Right forelimb (tissue), 1 donor: ENCODE measurements at regions not wholly inside any gene's neighbourhood (a gene's known extent, or its start where the extent isn't known, plus 50 kb on each side); places are given as distances from the start of the nearest gene placed in this dataset.
"Not testable (repeated sequence)": the region's sequence is repeated elsewhere in the genome, so short reads cannot be mapped to it uniquely, and the experiment has no call there.

Source experiments
- DNase-seq: peaks from one replicate; pipeline ENCODE4 v3.0.0-alpha.2; 2018

DNA sequence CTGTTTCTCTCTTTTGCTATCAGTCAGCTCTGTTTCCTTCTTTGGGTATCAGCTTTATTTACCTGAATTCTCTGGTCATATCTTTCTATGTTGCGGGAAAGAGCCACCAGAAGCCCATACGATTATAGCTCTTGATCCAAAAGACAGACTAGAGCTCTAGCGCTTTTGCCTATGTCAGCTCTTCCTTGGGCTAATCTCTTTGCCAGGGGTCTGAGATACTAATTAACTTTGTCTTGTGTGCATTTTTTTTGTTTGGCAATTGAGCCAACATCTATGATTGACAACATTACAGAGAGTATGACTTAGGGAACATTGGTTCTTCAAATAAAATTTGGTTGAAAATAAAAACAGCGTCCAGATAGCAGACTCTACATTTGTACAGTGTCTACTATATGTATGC is 603.0 kb downstream of the KCTD16 start:
- DNase-seq, result no peak

DNA sequence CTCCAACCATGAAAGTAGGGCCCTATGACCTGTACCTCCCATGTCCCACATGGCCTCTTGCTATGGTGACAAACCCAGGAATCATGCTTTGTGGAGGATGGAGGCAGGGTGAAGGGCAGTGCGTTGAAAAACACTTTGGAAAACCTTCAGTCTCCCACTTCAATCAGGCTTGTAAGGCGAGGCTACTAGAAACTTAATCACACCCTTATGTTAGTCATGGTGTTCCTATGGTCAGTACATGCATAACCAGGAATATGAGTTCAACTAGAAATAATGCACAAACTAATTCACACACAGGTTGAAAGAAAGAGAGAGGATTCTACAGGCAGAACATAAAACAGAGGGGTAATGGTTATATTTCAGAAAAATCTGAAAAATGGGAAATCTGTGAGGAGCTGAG is 601.1 kb downstream of the KCTD16 start:
- no peak for DNase-seq

DNA sequence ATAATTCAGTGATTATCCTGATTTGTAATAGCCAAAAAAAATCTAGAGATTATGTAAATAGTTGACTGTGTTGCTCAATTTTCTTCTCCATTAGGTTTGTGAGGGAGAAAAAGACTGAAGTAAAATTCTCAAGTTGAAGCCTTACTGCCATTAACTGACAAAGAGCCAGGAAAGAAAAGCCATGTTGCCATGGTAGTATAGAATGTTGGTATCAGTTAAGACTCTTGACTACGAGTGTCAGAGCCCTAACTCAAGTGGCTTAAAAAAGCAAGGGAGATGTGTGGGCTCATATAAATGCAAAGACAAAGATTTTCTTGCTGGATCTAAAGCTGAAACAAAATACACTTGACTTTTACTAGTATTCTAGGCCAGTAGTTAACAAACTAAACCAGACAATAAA is 571.7 kb downstream of the KCTD16 start:
- DNase-seq, result no peak

DNA sequence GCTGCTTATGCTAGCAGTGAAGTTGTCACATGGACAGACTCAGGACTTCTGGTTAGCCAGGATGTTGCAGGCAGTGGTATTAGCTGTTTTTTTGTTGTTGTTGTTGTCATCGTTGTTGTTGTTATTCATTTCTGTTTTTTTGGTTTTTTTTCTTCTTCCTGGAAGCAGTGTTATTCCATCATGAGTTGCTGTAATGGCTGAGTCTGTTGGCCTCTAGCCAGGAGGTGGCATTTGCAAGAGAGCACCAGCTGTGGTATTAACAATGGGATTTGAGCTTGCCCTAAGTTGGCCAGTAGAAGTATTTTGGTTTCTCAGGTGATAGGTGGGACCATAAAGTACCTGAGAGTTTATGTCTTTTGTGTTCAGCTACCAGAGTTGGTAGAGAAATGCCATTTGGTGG is 561.1 kb downstream of the KCTD16 start:
- no peak for DNase-seq

DNA sequence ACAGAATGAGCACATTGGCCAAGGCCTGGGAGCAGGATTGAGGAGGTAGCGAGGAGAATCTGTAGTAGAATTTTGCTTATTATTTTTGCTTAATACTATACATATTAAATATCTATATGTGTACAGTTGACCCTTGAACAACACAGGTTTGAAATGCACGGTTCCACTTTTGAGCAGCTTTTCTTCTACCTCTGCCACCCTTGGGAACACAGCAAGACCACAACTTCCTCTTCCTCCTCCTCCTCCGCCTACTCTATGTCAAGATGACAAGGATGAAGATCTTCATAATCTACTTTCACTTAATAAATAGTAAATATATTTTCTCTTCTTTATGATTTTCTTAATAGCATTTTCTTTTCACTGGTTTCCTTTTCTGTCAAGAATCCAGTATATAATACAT is 541.4 kb downstream of the KCTD16 start:
- DNase-seq, result no peak

DNA sequence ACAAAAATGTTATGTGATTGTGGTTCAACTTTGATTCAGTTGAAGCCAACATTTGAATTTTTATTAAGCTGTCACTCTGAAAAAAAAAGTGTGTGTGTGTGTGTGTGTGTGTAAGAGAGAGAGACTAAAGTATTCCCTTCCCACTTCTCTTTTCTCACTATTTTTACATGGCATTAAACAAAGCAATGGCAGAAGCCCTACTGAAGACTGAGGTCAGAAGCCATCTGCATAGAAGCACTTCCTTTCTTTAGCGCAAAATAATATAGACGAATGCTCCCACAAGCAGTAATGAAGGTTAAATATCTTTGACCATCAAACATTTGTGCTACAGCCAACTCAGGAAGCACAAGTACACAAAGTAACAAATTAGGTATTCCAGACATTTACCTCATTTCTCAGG is 540.5 kb downstream of the KCTD16 start:
- DNase-seq, result no peak

DNA sequence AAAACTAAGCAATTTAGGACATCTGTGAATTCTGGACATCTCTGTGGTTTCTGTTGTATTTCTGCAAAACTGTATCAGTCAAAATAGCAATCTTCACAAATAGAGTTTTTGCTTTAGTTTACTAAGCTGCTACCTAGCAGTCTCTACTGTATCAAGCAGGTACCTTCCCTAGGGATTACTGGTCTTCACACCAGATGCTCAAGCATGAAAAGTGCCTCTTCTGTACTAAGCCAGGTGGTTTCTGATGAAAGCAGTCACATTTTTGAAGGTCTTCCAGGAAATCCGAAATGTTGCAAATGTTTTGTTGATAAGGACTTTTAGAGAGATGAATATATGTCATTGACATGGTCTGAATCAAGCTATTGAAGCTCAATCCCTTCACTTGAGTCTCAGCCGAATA is 540.0 kb downstream of the KCTD16 start:
- DNase-seq, result no peak

DNA sequence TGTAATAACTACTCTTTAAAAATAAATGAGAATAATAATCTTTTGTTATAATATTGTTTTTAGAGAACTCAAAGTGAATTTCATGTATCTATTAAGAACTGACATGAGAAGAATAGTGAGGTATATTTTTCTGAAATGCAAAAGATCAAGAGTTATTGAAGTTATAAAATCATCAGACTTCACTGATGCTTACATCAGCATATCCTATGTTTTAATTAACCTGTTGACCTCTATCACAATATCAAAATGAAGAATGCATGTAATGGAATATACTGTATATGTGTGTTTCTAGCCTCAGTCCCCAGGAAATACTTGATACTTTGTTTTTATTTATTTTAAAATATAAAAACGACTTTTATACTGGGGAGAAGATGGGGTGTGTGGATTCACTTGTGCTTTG is 533.1 kb downstream of the KCTD16 start:
- DNase-seq, result no peak

DNA sequence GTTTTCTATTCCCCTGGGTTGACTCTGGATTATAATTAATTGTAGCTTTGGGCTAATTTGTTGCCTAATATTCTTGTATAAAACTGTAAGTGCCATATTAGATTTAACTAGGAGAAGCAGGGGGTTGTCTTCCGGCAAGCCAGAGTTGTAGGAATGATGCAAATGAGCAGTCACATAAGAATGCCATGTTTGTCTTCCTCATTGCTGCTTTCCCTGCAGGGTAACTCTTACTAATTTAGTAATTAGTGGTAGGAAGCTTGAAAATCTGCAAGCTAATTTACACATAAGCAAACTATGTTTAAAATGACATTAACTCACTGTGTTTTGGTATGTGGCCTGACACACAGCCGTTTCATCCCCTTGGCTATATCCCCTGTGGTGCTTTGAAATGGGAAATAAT is 527.8 kb downstream of the KCTD16 start:
- no peak for DNase-seq

DNA sequence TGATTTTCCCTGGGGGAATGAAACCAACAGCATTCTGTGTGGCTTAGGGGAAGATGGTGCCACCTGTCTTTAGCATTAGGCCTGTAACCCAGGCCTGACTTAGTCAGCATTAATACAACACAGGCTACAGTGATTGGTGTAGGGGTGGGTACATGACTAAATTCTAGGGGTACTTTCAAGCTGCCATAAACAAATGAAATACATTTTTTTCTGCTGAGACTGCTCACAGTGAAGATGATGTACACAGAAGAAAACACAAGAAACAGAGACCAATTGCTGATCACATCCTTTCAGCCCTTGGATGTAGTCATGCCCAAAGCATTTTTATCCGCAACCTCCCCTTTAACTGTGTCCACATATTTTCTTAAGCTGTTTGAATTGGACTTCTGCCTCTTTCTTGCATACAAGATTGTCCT is 527.2 kb downstream of the KCTD16 start:
- no peak for DNase-seq

DNA sequence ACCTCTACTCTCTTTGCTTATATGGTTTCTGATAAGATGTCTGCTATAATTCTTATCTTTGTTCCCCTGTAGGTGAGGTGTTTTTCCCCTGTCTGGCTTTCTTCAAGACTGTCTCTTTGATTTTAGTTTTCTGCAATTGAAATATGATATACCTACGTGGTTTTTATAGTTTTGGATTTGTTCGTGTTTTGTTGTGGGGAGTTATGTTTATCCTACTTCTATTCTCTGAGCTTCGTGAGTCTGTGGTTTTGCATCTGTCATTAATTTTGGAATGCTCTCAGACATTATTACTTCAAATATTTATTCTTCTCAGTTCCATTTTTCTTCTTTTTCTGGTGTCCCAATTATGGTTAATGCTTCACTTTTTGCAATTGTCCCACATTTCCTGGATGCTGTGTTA is 521.3 kb downstream of the KCTD16 start:
- no peak for DNase-seq

DNA sequence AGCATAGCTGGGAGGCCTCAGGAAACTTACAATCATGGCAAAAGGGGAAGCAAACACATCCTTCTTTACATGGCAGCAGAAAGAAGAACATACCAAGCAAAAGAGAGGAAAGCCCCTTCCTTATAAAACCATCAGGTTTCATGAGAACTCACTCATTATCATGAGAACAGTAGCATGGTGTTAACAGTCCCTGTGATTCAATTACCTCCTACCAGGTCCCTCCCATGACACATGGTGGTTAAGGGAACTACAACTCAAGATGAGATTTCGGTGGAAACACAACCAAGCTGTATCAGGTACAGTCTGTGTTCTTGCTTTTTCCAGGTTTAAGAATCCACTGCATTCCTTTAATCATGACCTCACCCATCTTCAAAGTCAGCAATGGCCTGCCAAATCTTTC is 514.2 kb downstream of the KCTD16 start:
- DNase-seq, result no peak

DNA sequence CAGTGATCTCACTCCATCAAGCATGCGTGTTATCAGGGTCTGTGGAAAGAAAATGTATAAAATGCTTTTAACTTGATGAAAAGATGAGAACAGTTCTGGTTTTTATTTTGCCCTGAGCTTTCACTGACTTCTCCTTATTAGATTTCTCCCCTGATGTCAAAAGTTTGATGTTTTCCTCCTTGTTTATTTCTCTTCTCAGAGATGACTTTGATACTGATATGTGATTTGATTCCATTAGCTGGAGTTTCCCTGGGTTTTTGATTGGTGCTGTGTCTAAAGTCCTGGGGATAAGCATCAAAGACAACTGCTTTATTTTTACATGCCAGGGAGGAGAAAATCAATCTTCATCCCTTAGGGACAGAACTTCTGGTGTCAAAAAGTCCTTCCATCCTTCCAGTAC is 510.0 kb downstream of the KCTD16 start:
- DNase-seq, result no peak

DNA sequence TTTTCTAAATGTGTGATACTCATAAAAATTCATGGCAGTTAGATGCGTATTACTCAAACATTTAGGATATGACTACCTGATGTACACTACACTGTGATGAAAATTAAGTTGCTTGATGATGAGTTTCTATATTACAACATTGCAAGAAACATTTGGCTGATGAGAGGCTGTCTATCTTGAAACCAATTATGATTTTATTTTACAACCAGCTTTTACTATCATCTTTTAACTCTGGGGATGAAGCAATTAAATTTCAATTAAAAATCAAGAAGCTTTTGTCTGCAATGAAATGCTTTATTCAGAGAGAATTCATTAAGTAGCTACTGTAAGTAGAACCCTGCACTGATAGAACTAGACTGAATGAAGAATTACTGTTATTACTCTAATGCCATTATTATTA is 500.4 kb downstream of the KCTD16 start:
- no peak for DNase-seq

DNA sequence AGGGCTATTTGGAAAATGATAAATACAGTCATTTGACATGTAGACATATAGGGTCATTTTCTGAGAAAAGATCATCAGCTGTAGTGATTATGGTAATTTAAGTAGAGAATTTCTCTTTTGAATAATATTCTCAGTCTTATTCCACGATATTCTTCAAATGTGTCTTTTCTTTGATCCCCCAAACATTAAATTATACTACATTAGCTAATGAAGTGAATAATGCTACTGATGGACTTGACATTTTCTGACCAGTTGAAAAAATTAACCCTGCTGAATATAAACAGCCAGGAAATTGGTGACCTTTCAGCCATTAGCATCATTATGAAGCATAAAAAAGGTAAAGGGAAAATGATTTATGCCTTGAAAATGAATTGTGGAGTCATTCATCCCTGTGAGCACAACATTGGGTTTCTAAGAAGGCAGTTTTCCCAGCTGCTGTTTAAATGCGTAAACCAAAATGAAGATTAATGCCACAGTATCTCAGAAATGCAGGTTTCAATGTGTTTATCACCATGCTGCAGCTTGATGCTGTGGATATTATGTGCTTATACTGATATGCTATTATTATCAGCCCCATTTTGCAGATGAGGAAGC is 489.1 kb downstream of the KCTD16 start:
- no peak for DNase-seq

DNA sequence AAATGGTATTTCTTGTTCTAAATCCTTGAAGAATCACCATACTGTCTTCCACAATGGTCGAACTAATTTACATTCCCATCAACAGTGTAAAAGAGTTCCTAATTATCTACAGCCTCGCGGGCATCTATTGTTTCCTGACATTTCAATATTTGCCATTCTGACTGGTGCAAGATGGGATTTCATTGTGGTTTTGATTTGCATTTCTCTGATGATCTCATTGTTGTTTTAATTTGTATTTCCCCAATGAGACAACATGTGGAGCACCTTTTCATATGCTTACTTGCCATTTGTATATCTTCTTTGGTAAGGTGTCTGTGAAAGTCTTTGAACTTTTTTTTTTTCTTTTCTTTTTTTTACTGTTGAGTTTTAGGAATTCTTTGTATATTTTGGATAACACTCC is 473.6 kb downstream of the KCTD16 start:
- DNase-seq, result no peak

DNA sequence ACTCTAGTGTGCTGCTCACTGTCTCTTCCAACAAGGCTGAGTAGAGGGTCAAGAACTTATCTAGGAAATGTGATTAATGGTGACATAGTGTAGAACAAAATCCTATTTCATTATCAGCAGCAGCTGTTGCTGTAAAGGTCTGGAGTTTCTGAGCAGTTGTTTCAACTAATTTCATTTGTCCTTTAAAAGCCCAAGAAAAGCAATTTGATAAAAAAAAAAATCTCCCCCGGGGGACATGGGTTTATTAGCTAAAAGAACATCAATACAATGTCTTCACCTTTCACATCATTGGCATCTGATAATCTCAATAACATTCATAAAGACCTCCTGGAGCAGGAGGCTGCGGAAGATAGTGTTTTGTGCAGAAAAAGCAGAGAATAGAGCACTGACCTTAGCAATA is 468.1 kb downstream of the KCTD16 start:
- DNase-seq, result no peak

DNA sequence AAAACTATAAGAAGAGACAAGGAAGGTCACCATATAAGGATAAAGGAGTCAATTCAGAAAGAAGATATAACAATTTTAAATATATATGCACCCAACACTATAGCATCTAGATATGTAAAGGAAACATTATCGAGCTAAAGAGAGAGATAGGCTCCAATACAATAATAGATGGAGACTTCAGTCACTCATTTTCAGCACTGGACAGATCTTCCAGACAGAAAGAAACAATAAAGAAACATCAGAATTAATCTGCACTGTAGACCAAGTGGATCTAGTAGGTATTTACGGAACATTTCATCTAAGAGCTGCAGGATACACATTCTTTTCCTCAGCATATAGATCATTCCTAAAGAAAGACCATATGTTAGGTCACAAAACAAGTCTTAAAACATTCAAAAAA is 463.5 kb downstream of the KCTD16 start:
- DNase-seq, result no peak

DNA sequence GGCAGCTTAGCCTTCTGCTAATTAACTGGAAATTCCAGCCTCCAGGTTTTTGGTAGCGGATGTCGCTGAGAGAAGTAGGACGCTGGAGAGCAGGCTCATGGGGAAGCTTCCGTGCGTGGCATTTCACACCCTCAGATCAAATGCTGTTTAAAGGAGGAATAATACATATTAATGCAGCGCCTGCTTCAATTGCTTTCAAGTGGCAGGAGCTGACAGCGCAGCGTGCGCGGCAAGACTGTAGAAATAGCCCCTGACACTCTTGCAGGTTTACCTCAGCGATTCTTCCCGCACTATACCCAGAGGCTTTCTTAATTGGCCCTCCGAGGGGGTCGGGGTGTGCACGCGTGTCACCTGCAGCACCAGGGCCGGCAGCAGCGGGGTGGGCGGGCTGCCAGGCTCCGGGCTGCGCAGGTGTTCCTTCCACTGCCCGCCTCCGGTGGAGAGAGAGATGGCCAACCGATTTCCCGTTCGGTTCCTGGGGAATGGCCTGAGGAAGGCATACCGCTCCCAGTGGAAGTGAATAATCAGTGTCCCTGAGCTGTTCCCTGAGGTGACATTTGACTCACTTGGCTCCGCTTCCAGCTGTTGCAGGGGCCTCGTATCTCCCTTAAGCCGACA is 427.9 kb downstream of the KCTD16 start:
- no peak for DNase-seq

DNA sequence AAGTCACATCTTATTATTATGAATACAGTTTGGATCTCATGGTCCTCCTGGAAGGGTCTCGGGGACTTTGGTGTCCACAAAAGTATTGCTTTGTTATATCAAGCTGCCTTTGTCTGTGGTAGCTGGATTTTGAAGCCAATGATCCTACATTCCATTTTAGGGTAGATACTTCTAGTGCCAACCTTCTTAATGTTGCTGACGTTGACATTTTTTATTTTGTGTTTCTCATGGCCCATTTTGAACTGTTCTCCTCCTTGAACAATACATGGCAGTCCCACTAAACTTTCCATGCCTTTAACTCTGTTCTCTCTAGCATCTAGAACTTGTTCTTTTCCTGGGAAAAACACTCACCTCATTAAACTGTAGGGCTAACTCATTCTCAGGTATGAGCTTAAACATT is 425.8 kb downstream of the KCTD16 start:
- DNase-seq, result no peak

DNA sequence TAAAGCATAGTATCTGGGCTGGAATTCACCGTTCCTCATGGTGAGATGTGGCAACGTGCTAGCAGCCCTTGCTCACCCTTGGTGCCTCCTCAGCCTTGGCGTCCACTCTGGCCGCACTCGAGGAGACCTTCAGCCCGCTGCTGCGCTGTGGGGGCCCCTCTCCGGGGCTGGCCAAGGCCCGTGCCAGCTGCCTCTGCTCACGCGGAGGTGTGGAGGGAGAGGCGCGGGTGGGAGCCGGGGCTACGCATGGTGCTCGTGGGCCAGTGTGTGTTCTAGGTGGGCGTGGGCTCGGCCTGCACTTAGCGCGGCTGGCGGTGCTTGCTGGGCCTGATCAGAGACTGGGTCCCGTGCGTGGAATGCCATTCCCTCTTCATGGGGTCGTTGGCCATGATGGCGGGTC is 424.2 kb downstream of the KCTD16 start:
- DNase-seq, result no peak

DNA sequence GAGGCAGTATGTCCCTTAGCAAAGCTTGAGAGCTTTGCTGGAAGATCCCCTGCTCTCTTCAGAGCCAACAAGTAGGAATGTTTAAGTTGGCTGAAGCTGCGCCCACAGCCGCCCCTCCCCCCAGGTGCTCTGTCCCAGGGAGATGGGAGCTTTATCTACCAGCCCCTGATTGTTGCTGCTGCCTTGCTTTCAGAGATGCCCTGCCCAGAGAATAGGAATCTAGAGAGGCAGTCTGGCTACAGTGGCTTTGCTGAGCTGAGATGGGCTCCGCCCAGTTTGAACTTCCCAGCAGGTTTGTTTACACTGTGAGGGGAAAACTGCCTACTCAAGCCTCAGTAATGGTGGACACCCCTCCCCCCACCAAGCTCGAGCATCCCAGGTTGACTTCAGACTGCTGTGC is 423.6 kb downstream of the KCTD16 start:
- DNase-seq, result not testable (repeated sequence)

DNA sequence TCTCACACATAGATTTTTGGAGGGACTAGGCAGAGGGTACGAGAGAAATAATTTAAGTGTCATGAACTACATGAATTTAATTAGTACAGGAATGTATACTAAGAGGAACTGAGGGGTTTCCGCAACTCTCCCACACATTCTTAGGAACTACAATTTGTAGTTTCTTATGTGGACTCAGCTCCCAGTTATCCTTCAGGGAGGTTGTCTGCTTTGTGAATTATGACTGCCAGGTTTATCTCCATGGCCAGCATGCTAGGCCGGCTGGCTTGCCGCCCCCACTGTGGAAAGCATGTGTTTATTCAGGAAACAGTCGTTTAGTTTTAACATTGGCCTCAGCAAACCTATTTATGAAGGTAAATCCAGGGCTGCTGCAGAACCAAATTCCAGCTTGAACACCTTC is 415.0 kb downstream of the KCTD16 start:
- no peak for DNase-seq

DNA sequence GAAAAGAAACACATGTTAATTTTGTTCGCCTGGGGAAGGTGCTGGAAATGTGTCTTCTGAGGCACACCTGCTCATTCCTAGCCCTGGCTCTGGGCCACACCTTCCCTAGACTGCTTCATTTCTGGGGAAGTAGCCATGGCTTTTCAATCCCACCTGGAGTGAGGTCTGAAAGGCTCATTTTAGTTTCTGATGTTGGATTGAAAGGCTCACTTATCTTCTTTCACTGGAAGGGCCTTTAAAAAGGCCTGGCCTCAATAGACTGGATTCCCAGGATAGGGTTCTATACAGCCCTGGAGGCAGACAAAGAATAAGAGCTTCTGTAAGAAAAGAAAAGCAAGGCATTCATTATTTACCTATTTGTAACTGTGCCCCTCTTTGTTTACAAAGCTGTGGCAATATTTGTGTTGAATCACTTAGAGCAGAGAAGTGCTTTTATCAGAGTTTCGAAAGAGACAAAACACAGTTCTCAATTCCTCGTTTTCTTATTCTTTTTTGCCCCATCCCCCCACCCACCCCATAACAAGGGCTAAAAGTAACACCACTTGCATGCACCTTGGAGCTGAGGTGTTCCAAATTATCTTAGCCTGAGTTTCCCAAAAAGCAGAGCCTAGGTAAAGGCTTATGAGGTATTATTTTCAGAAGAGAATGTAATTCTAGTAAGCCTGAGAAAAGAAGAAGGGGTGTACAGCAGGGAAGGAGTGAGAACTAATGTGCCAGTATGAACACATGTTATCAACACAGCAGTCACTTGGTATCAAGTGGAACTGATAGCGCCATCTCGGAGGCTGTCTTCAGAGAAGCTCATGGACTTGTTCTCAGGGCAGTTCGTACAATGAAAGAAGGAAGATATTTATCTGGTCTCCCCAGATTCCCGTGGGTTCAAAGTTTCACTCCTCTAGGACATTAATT is 413.1 kb downstream of the KCTD16 start:
- no peak for DNase-seq
